Prostate gland (tissue), 2 donors: ENCODE measurements at regions not wholly inside any gene's neighbourhood (a gene's known extent, or its start where the extent isn't known, plus 50 kb on each side); places are given as distances from the start of the nearest gene placed in this dataset.

Source experiments
- DNase-seq: peaks from one replicate; pipeline ENCODE4 v3.0.0-alpha.2; 2019; ENCODE audit warnings: low spot score
- H3K27ac ChIP-seq, 2 donors: fragments of 200-600 bp; sonication (generic); 2 replicates each; pipeline ENCODE4 v1.5.1; 2017 to 2019
- H3K27me3 ChIP-seq: fragments of 200-600 bp; sonication (generic); replicated peaks from 2 replicates; pipeline ENCODE4 v1.5.1; 2019; ENCODE audit not compliant: insufficient read depth
- H3K36me3 ChIP-seq, 2 donors: fragments of 200-600 bp; sonication (generic); 1 replicate in 1 of 2; 2 replicates in 1 of 2; pipeline versions ENCODE4 v1.5.1 to v1.8.1; 2017 to 2019
- H3K4me1 ChIP-seq: fragments of 200-600 bp; sonication (generic); replicated peaks from 2 replicates; pipeline ENCODE4 v1.5.1; 2019
- H3K4me3 ChIP-seq, 2 donors: fragments of 200-600 bp; sonication (generic); 2 replicates each; pipeline ENCODE4 v1.5.1; 2017 to 2019
- H3K9me3 ChIP-seq: fragments of 200-600 bp; sonication (generic); 2 replicates; pipeline ENCODE4 v1.5.1; 2017
- POLR2A ChIP-seq: fragments of 450-650 bp; IDR thresholded peaks from one replicate; pipeline ENCODE4 v1.6.1; 2016; ENCODE audit warnings: antibody characterized with exemption, mild to moderate bottlenecking
- POLR2AphosphoS5 ChIP-seq: sonication (generic); formaldehyde crosslinking; IDR thresholded peaks from one replicate; pipeline ENCODE4 v1.6.1; 2017; ENCODE audit warnings: antibody characterized with exemption
- WGBS: methylation state at CpG from one replicate; pipeline ENCODE4 v1.1.5; 2018; 5-methylcytosine and 5-hydroxymethylcytosine counted together
- intact Hi-C: fragments of 100-400 bp; cut with DNase I; formaldehyde crosslinking; loops from one replicate; pipeline ENCODE4 v1.14.2; 2022
- TF ChIP-seq, protein P1 (sequence below), 4 experiments: fragments of 200-600 bp in 2 of 4; fragments of 450-650 bp in 2 of 4; sonication (generic) in 2 of 4; IDR thresholded peaks; 1 replicate in 3 of 4; 2 replicates in 1 of 4; pipeline ENCODE4 v1.5.1; 2016 to 2019; ENCODE audit warnings: antibody characterized with exemption in 4 of 4, mild to moderate bottlenecking in 2 of 4, moderate library complexity in 2 of 4

DNA sequence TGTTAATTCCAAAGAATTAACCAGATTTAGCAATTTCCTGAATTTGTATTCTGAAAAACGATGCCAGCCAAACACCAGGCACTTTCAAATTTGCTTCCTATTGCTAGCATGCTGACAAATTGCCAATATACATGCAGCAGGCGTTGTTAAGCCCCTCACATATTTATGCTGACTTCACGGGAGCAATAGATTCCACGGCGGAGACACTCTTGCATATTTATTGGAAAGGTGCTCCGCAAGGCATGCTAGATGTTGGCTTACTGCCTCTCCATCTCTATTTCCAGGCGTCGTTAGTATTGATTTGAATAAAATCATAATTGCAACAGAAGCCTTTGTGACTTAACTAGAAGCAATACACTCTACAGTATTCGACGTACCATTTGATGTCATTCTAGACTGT lies 211.0 kb upstream of the IRX5 start:
- 90% methylated on average over 10 of the region's 10 CpGs for WGBS
- Histone ChIP-seq H3K27ac (no peak overlapping the region), H3K27me3 (no peaks in the 10 kb centered on the region), H3K36me3 (no peaks in the 10 kb centered on the region), H3K4me3 (no peak overlapping the region), H3K9me3 (no peaks in the 10 kb centered on the region), H3K4me1 (no peaks in the 10 kb centered on the region)
- no peak for TF ChIP-seq POLR2A
- DNase-seq = no peak
- intact Hi-C loops = no loop called here

DNA sequence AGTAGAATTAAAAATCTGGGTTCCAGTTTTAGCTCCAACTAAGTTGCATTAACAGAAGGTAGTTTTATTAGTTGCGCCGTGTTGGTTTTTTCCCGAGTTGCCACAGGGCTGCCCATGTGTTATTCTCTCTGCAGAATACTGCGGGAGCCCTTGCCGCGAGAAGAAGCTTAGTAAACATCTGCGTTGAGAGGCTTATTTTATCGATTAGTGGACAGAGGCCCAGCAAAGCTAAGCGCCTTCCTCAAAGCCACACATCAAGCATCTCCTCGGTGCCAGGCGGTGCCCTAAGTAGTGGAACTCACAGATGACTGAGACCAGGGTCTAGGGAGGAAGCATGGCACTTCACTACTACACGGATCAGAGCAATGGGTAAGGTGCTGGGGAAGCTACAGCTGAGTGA lies 212.3 kb upstream of the IRX5 start:
- DNase-seq = no peak
- TF ChIP-seq, protein P1, sequence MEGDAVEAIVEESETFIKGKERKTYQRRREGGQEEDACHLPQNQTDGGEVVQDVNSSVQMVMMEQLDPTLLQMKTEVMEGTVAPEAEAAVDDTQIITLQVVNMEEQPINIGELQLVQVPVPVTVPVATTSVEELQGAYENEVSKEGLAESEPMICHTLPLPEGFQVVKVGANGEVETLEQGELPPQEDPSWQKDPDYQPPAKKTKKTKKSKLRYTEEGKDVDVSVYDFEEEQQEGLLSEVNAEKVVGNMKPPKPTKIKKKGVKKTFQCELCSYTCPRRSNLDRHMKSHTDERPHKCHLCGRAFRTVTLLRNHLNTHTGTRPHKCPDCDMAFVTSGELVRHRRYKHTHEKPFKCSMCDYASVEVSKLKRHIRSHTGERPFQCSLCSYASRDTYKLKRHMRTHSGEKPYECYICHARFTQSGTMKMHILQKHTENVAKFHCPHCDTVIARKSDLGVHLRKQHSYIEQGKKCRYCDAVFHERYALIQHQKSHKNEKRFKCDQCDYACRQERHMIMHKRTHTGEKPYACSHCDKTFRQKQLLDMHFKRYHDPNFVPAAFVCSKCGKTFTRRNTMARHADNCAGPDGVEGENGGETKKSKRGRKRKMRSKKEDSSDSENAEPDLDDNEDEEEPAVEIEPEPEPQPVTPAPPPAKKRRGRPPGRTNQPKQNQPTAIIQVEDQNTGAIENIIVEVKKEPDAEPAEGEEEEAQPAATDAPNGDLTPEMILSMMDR (IDR thresholded peaks at IDR 0.05) = no peak
- TF ChIP-seq POLR2AphosphoS5 = no peak
- TF ChIP-seq POLR2A = no peak
- Histone ChIP-seq H3K9me3 (no peaks in the 10 kb centered on the region), H3K4me3 (no peak overlapping the region), H3K36me3 (no peaks in the 10 kb centered on the region), H3K4me1 (no peaks in the 10 kb centered on the region), H3K27me3 (no peaks in the 10 kb centered on the region), H3K27ac (no peak overlapping the region)
- intact Hi-C loops = no loop called here
- WGBS = 90% methylated on average over 12 of the region's 12 CpGs

DNA sequence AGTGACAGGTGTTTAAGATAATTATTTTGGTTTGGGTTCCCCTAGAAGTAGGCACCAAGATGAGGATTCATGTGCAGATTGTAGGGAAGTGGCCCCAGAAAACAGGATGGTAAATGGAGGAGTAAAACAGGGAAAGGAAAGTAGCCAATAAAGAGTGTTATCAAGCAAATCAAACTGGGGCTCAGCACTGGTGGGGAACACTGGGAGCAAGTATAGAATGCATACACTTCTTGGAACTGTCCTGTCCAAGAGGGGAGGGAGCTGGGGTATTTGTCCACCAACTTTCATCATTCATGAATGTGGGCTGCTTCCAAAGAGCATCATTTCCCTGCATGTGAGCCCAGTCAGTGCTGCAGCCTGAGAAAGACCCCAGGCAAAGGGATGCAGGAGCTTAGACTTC lies 215.7 kb upstream of the IRX5 start:
- no peak for DNase-seq
- TF ChIP-seq, protein P1 (IDR thresholded peaks at IDR 0.05) = no peak
- TF ChIP-seq POLR2A (no peak), POLR2AphosphoS5 (no peak)
- intact Hi-C loops = no loop called here
- no peaks in the 10 kb centered on the region for H3K27me3 ChIP-seq
- no peaks in the 10 kb centered on the region for H3K4me1 ChIP-seq
- no peak overlapping the region for H3K4me3 ChIP-seq
- no peaks in the 10 kb centered on the region for H3K36me3 ChIP-seq
- no peak overlapping the region for H3K27ac ChIP-seq
- no peaks in the 10 kb centered on the region for H3K9me3 ChIP-seq

DNA sequence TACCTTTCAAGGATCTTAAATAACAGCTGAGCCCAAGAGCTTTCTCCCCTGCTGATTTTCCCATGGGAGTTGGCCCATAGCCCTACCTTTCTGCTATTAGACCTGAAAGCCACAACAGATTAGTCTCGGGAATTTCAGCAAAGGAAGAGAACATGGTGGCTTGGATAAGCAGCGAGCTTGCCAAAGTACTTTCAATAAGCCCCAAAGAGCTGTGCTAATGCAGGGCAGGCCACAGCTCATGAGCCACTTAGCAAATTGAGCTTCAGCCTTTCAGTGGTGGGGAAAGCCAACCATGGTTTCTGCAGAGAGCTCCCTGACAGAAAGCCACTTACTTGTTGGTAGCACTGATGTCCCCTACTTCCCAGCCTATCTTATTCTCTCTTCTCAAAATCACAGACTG lies 217.8 kb upstream of the IRX5 start:
- Histone ChIP-seq H3K27me3 (no peaks in the 10 kb centered on the region), H3K4me3 (no peak overlapping the region), H3K36me3 (no peaks in the 10 kb centered on the region), H3K9me3 (no peaks in the 10 kb centered on the region), H3K4me1 (no peaks in the 10 kb centered on the region), H3K27ac (no peak overlapping the region)
- DNase-seq = no peak
- WGBS = 86% methylated on average over 2 of the region's 2 CpGs
- TF ChIP-seq POLR2A = no peak
- TF ChIP-seq POLR2AphosphoS5 = no peak
- TF ChIP-seq, protein P1 (IDR thresholded peaks at IDR 0.05) = no peak
- intact Hi-C loops = no loop called here

DNA sequence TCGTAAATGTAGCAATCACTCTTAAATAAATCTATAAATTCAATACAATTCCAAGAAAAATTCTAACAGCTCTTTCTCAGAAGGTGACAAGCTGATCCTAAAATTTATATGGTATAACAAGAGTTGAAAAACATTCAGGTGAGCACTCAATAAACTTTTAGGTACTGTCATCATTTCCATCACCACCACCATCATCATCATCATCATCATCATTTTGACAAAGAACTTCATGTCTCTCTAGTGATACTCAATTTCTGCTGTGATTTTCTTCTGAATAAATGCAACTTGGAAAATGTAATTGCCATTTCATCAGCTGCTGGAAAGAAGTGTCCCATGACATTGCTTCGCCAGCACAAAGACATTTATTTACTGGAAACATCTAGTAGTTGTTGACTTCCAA lies 222.9 kb upstream of the IRX5 start:
- intact Hi-C loops = no loop called here
- no peak for DNase-seq

More for the DNA sequence above, 222.9 kb upstream of the IRX5 start:
- no peak for TF ChIP-seq POLR2AphosphoS5
- TF ChIP-seq, protein P1 (IDR thresholded peaks at IDR 0.05) = no peak
- no peak for TF ChIP-seq POLR2A
- Histone ChIP-seq H3K27ac (no peak overlapping the region), H3K4me1 (no peaks in the 10 kb centered on the region), H3K4me3 (no peak overlapping the region), H3K9me3 (no peaks in the 10 kb centered on the region), H3K36me3 (no peaks in the 10 kb centered on the region), H3K27me3 (no peaks in the 10 kb centered on the region)
- WGBS = 91% methylated on average over 2 of the region's 2 CpGs
